IPS DF 6.9 (cell line): ENCODE measurements at regions not wholly inside any gene's neighbourhood (a gene's known extent, or its start where the extent isn't known, plus 50 kb on each side); places are given as distances from the start of the nearest gene placed in this dataset.

ENCODE experiments used
- DNase-seq: peaks from one replicate; pipeline ENCODE4 v3.0.0-alpha.2; 2013; ENCODE audit warnings: low read depth, low spot score
- H3K27ac ChIP-seq: one replicate; pipeline ENCODE4 v1.5.1; 2013; ENCODE audit warnings: low read length, control low read depth
- H3K27me3 ChIP-seq: 2 replicates; pipeline ENCODE4 v1.6.1; 2013; ENCODE audit warnings: mild to moderate bottlenecking, low read length; ENCODE audit not compliant: control insufficient read depth, insufficient read depth
- H3K36me3 ChIP-seq: 2 replicates; pipeline ENCODE4 v1.6.1; 2013; ENCODE audit warnings: low read length; ENCODE audit not compliant: control insufficient read depth, insufficient read depth
- H3K4me1 ChIP-seq: 2 replicates; pipeline ENCODE4 v1.6.1; 2013; ENCODE audit warnings: low read length; ENCODE audit not compliant: control insufficient read depth, insufficient read depth
- H3K4me3 ChIP-seq: 2 replicates; pipeline ENCODE4 v1.5.1; 2013; ENCODE audit warnings: mild to moderate bottlenecking, low read length
- H3K9me3 ChIP-seq: 2 replicates; pipeline ENCODE4 v1.6.1; 2013; ENCODE audit warnings: low read length, inconsistent platforms; ENCODE audit not compliant: control insufficient read depth, insufficient read depth
- WGBS: extraction: QIAGEN DNeasy Blood & Tissue Kit; methylation state at CpG from one replicate; pipeline ENCODE4 v1.1.7; 2013; ENCODE audit warnings: mixed read lengths, missing lambda C conversion rate; ENCODE audit not compliant: insufficient read length, insufficient coverage; 5-methylcytosine and 5-hydroxymethylcytosine counted together

DNA sequence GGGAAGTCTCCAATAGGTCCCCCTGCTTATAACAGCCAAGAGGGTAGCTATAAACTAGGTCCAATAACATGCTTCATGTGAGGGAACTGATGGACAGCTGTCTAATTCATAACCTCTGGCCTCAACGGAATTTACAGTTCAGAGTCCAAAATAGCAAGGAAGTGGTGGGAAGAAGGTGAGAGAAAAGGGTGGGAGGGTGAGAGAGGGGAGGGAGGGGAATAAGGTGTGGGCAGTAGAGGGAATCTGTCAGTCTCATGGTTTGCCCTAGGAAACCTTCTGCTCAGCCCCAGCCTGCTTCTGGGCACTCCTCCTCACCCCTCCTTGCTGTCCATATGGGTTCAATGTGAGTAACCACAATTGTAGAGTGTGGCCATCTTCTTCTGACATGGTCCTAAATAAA is 133.4 kb upstream of the ADO start:
- Histone ChIP-seq H3K4me1 (no peaks in the 10 kb centered on the region), H3K27ac (no peak overlapping the region), H3K27me3 (no peaks in the 10 kb centered on the region), H3K36me3 (no peaks in the 10 kb centered on the region; the same call in 1 of the 2 replicates), H3K4me3 (no peak overlapping the region), H3K9me3 (no peaks in the 10 kb centered on the region)
- WGBS, result no CpG with 5 or more reads among the region's 1 CpG
- DNase-seq, result no peak

DNA sequence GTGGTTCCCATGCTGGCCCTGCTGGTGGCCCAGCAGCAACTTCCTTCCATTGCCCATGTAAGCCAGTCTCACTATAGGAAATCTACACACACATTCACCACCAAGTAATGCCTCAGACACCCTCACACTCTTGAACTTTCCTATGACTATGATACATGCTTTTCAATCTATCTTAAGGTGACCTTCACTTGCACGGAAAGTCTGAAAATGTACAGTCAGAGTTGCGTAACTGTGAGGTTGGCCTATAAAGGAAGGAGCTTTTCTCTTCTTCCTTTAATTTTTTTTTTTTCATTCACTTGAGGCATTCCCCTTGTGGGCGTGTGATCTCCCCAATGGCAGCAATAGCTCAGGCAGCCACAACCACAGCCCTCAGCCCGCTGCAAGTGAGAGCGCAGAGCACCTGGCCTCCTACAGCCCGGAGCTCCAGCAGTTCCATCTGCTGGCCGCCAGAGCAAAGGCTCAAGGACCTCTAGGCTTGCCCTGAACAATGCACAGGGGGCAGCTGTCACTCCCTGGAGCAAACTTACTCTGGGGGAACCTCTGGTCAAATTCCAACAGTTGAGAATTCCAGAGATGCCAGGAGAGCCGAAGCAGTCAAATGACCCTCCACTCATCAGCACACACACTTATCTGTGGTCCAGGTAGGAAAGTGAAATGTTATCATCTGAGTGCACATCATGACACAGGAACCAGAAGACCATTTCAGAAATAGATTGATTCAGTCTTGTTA is 123.1 kb upstream of the ADO start:
- WGBS, result no CpG with 5 or more reads among the region's 8 CpGs
- no peaks in the 10 kb centered on the region for H3K27me3 ChIP-seq
- H3K36me3 ChIP-seq, result no peaks in the 10 kb centered on the region
- H3K4me3 ChIP-seq, result no peak overlapping the region
- H3K4me1 ChIP-seq, result no peaks in the 10 kb centered on the region
- no peak overlapping the region for H3K27ac ChIP-seq
- no peak for DNase-seq
- H3K9me3 ChIP-seq, result no peaks in the 10 kb centered on the region

DNA sequence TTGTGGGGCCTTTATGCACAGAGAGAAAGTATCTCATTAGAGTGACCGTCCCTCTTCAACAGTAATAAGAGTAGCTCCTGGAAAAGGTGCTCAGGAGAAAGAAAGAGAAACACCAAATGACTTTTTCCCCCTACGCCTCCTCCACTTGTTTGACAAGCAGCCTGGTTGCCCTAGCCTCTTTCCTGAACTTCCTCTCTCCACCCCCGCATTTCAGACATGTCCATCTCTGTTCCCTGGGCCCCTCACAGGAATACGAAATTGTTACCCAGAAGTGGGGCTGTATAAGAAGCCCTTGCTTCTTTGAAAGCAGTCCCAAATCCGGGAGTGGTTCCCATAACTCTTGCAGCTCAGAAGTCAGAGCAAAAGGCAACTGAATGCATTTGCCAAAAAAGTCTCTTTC is 119.6 kb upstream of the ADO start:
- H3K4me3 ChIP-seq, result no peak overlapping the region
- WGBS, result no CpG with 5 or more reads among the region's 5 CpGs
- no peak for DNase-seq
- no peaks in the 10 kb centered on the region for H3K4me1 ChIP-seq
- H3K9me3 ChIP-seq, result no peaks in the 10 kb centered on the region
- H3K27ac ChIP-seq, result no peak overlapping the region
- no peaks in the 10 kb centered on the region for H3K27me3 ChIP-seq
- no peaks in the 10 kb centered on the region for H3K36me3 ChIP-seq

DNA sequence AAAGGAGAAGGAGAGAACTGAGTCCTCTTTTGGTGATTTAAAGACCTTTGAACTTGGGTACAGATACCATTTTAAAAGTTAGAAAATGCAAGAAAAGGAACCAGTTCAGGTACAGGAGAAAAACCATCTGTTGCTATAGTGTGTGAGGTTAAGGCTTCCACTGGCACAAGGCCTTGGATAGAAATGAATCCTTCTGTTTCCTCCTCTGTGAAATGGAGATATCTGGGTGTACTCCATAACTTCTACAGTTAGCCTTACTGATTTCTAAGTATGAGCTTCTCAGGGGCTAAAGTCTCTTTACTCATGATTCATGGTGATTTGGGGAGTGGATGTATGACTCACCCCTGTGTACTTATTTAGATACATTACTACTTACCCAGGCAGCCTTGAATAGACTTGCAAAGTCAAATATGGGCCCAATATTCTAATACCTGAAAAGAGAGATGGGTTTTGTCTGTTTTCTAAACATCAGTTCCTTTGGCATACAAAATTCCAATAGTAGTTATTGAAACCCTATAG is 117.2 kb upstream of the ADO start:
- H3K27me3 ChIP-seq, result no peaks in the 10 kb centered on the region

DNA sequence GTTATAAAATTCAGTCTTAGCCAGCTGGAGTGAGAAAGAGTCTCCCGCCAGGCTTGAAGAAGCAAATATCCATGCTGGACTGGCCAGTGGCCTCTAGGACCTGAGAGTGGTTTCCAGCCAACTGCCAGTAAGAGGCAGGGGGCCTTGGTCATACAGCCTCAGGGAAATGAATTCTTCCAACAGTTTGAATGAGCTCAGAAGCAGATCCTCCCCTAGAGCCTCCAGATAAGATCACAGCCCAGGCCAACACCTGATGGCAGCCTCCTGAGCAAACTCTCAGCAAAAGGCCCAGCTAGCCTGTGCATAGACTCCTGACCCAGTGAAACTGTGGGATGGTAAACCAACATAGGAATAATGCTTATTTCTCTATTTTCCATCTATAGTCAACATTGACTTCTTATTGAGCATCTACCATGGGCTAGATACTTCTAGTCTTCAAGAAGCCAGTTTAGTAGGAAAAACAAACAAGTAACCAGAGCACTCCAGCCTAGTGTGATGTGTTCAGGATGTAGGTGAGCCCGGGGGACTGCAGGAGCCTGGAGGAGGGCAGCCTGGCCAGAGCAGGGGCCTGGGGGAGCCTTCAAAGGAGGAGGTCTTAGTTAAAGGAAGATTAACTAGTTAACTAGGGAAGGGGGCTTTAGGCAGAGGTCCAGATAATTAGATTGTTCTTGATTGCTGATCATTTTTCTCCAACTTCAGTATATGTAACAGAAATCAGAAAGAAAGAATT is 115.4 kb upstream of the ADO start:
- Histone ChIP-seq H3K4me3 (no peak overlapping the region), H3K9me3 (no peaks in the 10 kb centered on the region), H3K27ac (no peak overlapping the region), H3K4me1 (peaks cover 3% of the 10 kb centered on the region; the same call in 1 of the 2 replicates), H3K27me3 (no peaks in the 10 kb centered on the region), H3K36me3 (no peaks in the 10 kb centered on the region)
- no CpG with 5 or more reads among the region's 2 CpGs for WGBS
- no peak for DNase-seq

More for the DNA sequence above, 117.2 kb upstream of the ADO start:
- H3K4me3 ChIP-seq, result no peak overlapping the region
- H3K27ac ChIP-seq, result no peak overlapping the region
- peaks cover 3% of the 10 kb centered on the region; the same call in 1 of the 2 replicates for H3K4me1 ChIP-seq
- H3K9me3 ChIP-seq, result no peaks in the 10 kb centered on the region
- H3K36me3 ChIP-seq, result no peaks in the 10 kb centered on the region
- DNase-seq, result no peak

DNA sequence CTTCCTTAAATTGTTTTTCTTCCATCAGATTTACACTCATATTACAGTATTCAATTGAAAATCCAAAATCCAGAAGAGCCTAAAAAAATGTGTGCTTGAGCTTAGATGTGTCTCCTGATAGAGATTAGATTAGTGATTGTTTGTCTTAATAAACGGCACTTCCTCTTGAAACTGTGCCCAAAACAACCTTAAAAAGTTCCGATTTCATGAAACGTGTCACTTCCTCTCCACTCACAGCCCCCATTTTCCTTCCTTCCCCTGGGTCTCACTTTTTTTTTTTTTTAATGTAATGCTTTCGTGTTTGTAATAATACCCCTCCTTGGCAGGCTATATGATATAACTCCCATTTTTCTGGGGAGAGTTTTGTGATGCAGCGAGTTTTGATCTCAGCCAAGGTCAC is 114.8 kb upstream of the ADO start:
- peaks cover 3% of the 10 kb centered on the region; the same call in 1 of the 2 replicates for H3K4me1 ChIP-seq
- no peak overlapping the region for H3K4me3 ChIP-seq
- no CpG with 5 or more reads among the region's 5 CpGs for WGBS
- H3K27ac ChIP-seq, result no peak overlapping the region
- H3K27me3 ChIP-seq, result no peaks in the 10 kb centered on the region
- no peaks in the 10 kb centered on the region for H3K36me3 ChIP-seq
- no peaks in the 10 kb centered on the region for H3K9me3 ChIP-seq
- DNase-seq, result no peak

DNA sequence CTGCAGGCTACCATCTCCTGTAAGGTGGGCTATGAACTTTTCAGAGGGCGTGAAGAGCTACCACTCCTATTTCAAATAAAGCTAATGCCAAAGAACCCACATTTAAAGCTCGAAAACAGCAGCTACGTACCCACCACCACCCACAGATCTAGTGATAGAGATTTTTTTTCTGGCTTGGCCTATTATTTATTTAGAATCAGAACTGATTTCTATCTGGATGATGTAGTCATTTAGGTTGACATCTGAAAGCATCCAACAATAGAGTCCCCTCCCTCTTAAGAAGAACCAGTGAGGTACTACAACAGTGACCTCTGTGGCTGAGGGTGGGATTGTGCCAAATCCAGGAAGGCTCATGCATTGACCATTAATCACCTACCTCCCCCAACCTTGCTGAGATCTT is 113.8 kb upstream of the ADO start:
- DNase-seq, result peak; percentile 13
- WGBS, result no CpG with 5 or more reads among the region's 3 CpGs
- H3K4me3 ChIP-seq, result no peak overlapping the region
- peaks cover 3% of the 10 kb centered on the region; the same call in 1 of the 2 replicates for H3K4me1 ChIP-seq
- no peaks in the 10 kb centered on the region for H3K27me3 ChIP-seq
- H3K27ac ChIP-seq, result no peak overlapping the region
- no peaks in the 10 kb centered on the region for H3K36me3 ChIP-seq
- H3K9me3 ChIP-seq, result no peaks in the 10 kb centered on the region

DNA sequence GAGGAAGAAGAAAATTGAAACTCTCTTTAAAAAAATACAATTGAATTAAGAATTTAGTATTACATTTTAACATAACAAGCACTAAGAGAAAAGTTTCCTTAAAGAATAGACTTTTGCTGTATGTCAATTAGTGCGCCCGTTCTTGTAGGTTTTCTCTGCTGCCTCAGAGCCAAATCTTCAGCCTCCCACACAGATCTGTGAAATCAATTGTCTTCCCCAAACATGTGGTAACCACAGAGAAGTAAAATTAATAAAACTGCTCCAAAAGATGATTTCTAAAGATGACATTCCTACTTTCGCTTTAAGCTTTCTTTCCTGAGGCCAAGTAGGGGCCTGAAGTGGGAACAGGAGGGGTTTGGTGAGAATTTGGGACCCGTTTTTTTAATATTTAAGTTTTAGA is 113.2 kb upstream of the ADO start:
- WGBS, result no CpG with 5 or more reads among the region's 4 CpGs
- no peak for DNase-seq
- no peak overlapping the region for H3K27ac ChIP-seq
- no peak overlapping the region for H3K4me3 ChIP-seq
- no peaks in the 10 kb centered on the region for H3K36me3 ChIP-seq
- no peaks in the 10 kb centered on the region for H3K9me3 ChIP-seq
- no peaks in the 10 kb centered on the region for H3K27me3 ChIP-seq
- H3K4me1 ChIP-seq, result peaks cover 3% of the 10 kb centered on the region; the same call in 1 of the 2 replicates

DNA sequence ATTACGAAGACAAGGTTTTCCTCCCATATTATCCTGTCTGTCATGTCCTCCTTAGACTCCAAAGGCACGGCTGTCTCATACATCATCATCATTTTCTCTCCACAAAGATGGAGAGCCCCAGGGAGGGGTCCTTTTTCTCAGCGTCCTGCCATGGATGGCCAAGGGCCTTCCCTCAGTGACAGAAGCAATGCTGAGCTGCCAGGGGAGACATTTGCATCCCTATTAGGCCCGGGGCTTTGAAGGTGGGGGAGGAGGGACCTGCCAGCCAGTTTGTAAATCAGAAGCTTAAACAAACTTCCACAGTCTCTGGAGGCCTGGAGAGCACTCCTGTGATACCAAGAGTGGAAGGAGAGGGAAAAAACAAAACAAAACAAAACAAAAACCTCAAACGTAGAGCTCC is 112.4 kb upstream of the ADO start:
- H3K27ac ChIP-seq, result no peak overlapping the region

DNA sequence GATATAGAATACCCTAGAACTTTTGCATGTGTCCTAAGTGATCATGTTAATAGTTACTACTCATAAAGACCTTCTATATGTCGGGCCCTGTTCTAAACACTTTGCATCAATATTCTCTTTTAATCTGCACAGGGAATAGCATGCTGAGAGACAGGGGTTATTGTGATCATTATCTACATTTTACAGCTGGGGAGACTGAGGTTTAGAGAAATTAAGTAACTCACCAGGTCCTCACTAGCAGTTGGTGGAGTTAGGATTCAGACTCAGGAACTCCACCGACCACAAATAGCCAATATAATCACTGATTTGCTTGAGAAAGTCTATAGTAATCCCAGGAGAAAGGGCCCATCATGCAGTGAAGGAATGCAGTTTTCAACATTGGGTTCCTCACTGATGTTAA is 111.2 kb upstream of the ADO start:
- Histone ChIP-seq H3K4me1 (peaks cover 3% of the 10 kb centered on the region; the same call in 1 of the 2 replicates), H3K27ac (no peak overlapping the region), H3K27me3 (no peaks in the 10 kb centered on the region), H3K9me3 (no peaks in the 10 kb centered on the region), H3K4me3 (no peak overlapping the region), H3K36me3 (no peaks in the 10 kb centered on the region)
- DNase-seq, result no peak
- WGBS, result no CpG with 5 or more reads among the region's 2 CpGs

More for the DNA sequence above, 112.4 kb upstream of the ADO start:
- H3K27me3 ChIP-seq, result no peaks in the 10 kb centered on the region
- WGBS, result no CpG with 5 or more reads among the region's 5 CpGs
- DNase-seq, result peak; percentile 22
- no peaks in the 10 kb centered on the region for H3K36me3 ChIP-seq
- H3K4me1 ChIP-seq, result peaks cover 3% of the 10 kb centered on the region; the same call in 1 of the 2 replicates
- no peak overlapping the region for H3K4me3 ChIP-seq
- no peaks in the 10 kb centered on the region for H3K9me3 ChIP-seq
